AG10803 (cell line): ENCODE measurements at regions not wholly inside any gene's neighbourhood (a gene's known extent, or its start where the extent isn't known, plus 50 kb on each side); places are given as distances from the start of the nearest gene placed in this dataset.

Experiments
- DNase-seq: peaks from one replicate; pipeline ENCODE4 v3.0.0; 2010; ENCODE audit warnings: low read depth
- H3K4me3 ChIP-seq: 2 replicates; pipeline ENCODE4 v1.5.1; 2011; ENCODE audit warnings: mild to moderate bottlenecking, low read length, control low read depth
- TF ChIP-seq, protein P1 (sequence below): conservative IDR thresholded peaks from 2 replicates; pipeline ENCODE4 v1.5.1; 2011; ENCODE audit warnings: mild to moderate bottlenecking, low read length, control low read depth, inconsistent platforms

- no peak for DNase-seq
- no peak overlapping the region for H3K4me3 ChIP-seq
- TF ChIP-seq, protein P1, sequence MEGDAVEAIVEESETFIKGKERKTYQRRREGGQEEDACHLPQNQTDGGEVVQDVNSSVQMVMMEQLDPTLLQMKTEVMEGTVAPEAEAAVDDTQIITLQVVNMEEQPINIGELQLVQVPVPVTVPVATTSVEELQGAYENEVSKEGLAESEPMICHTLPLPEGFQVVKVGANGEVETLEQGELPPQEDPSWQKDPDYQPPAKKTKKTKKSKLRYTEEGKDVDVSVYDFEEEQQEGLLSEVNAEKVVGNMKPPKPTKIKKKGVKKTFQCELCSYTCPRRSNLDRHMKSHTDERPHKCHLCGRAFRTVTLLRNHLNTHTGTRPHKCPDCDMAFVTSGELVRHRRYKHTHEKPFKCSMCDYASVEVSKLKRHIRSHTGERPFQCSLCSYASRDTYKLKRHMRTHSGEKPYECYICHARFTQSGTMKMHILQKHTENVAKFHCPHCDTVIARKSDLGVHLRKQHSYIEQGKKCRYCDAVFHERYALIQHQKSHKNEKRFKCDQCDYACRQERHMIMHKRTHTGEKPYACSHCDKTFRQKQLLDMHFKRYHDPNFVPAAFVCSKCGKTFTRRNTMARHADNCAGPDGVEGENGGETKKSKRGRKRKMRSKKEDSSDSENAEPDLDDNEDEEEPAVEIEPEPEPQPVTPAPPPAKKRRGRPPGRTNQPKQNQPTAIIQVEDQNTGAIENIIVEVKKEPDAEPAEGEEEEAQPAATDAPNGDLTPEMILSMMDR, result no peak
Observed at GRCh38 chr6:4378319-4378996, 243.1 kb upstream of the ECI2 start.

GRCh38 chr6:4377603-4378002 lies 242.2 kb upstream of the ECI2 start:
- no peak for DNase-seq
- TF ChIP-seq, protein P1, result no peak
- H3K4me3 ChIP-seq, result no peak overlapping the region

GRCh38 chr6:4374216-4374615 lies 238.8 kb upstream of the ECI2 start:
- no peak overlapping the region for H3K4me3 ChIP-seq
- TF ChIP-seq, protein P1, result no peak
- no peak for DNase-seq

DNA sequence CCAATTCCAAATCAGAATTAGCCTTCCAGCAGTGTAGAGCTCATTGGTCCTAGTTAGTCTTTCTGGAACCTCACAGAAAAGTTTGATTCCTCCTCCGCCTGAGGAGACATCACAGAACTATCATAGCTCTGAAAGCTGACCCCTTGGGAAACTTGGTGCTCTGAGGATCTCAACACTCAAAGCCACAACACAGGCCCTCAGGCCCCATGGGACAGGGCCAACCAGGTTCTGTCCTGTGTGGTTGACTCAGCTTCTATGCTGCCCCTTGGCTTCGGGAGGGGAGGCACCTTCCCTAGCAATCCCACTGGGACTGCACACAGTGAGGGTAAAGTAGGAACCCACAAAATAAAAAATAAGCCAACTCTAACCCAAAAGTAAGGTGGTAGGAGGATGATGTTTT lies 237.5 kb upstream of the ECI2 start:
- H3K4me3 ChIP-seq, result no peak overlapping the region
- TF ChIP-seq, protein P1, result no peak
- DNase-seq, result no peak

- TF ChIP-seq, protein P1, result no peak
- no peak overlapping the region for H3K4me3 ChIP-seq
- DNase-seq, result peak; percentile 63
Observed at GRCh38 chr6:4371207-4371921, 236.0 kb upstream of the ECI2 start.

- TF ChIP-seq, protein P1, result no peak; the same call in 1 of the 2 replicates
- peak; percentile 90 for DNase-seq
- peak overlapping the region; percentile 16; the same call in 1 of the 2 replicates for H3K4me3 ChIP-seq
Observed at GRCh38 chr6:4370066-4370465, 234.7 kb upstream of the ECI2 start.

DNA sequence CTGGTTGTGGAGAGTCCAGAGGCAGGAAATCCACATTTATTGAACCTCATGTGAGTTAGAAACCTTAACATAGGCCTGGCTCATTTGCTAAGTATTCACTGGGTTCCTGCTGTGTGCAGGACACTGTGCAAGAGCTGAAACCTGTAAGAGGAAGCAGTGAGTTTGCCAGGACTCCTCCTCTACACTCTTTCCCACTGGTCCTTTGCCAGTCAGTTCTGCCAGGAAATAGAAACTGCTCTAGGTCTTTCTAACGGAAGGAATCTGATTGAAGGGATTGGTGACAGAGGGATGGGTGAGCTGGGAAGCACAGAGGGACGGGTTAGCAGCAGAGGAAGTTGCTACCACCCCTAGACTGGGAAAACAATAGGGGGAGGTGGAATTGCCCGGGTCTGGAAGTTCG lies 234.2 kb upstream of the ECI2 start:
- peak; percentile 68 for DNase-seq
- TF ChIP-seq, protein P1, result no peak
- H3K4me3 ChIP-seq, result peak overlapping the region; percentile 16; the same call in 1 of the 2 replicates
